Uterus (tissue), 2 donors: ENCODE measurements at regions not wholly inside any gene's neighbourhood (a gene's known extent, or its start where the extent isn't known, plus 50 kb on each side); places are given as distances from the start of the nearest gene placed in this dataset.

ENCODE experiments used
- POLR2A ChIP-seq, 2 donors: fragments of 450-650 bp; IDR thresholded peaks; one replicate each; pipeline ENCODE4 v1.6.1; 2016; ENCODE audit warnings: antibody characterized with exemption in 2 of 2, mild to moderate bottlenecking in 1 of 2, moderate library complexity in 1 of 2
- TF ChIP-seq, protein P1 (sequence below), 4 experiments: fragments of 200-600 bp in 2 of 4; fragments of 450-650 bp in 2 of 4; sonication (generic) in 2 of 4; IDR thresholded peaks; one replicate each; pipeline ENCODE4 v1.5.1; 2016 to 2019; ENCODE audit warnings: antibody characterized with exemption in 4 of 4, mild to moderate bottlenecking in 2 of 4, moderate library complexity in 1 of 4

DNA sequence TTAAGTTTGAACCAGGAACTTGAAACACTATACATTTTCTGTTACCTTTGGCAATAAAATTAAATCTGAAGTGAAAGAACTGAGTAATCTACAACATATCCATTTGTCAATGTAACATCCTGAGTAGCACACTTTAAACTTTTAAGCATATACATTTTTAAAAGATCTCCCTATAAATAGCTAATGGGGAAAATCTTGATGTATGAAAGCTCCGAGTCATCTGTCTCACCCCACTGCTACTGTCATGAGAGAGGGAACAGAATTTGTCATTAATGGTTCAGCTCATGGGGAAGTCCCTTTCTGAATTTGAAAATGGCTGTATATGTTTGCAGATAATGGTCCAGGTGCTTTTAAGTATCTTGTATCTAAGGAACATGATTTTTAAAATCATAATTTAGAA, 55.2 kb upstream of the NOX3 start:
- TF ChIP-seq, protein P1, sequence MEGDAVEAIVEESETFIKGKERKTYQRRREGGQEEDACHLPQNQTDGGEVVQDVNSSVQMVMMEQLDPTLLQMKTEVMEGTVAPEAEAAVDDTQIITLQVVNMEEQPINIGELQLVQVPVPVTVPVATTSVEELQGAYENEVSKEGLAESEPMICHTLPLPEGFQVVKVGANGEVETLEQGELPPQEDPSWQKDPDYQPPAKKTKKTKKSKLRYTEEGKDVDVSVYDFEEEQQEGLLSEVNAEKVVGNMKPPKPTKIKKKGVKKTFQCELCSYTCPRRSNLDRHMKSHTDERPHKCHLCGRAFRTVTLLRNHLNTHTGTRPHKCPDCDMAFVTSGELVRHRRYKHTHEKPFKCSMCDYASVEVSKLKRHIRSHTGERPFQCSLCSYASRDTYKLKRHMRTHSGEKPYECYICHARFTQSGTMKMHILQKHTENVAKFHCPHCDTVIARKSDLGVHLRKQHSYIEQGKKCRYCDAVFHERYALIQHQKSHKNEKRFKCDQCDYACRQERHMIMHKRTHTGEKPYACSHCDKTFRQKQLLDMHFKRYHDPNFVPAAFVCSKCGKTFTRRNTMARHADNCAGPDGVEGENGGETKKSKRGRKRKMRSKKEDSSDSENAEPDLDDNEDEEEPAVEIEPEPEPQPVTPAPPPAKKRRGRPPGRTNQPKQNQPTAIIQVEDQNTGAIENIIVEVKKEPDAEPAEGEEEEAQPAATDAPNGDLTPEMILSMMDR (IDR thresholded peaks at IDR 0.05): no peak
- TF ChIP-seq POLR2A (IDR thresholded peaks at IDR 0.05): no peak
